NCI-H82 treated with DMSO at 0.1 percent for 48 hours (cell line): ENCODE measurements at regions not wholly inside any gene's neighbourhood (a gene's known extent, or its start where the extent isn't known, plus 50 kb on each side); places are given as distances from the start of the nearest gene placed in this dataset.
A peak's percentile ranks its signal among the peaks of the same experiment; 100 is the strongest.

ENCODE experiments used
- DNase-seq: peaks from one replicate; lab custom pipeline; 2025; ENCODE audit not compliant: unreplicated experiment; lab: John Stamatoyannopoulos, UW

- peak; percentile 10 for DNase-seq
These were observed 412.1 kb downstream of the KLF12 start for GRCh38 chr13:73722120-73722519.

- DNase-seq, result no peak
These were observed 412.6 kb downstream of the KLF12 start for GRCh38 chr13:73721571-73721970.

GRCh38 chr13:73720216-73720840, 413.9 kb downstream of the KLF12 start:
- DNase-seq, result no peak

- no peak for DNase-seq
These were observed 416.0 kb downstream of the KLF12 start for GRCh38 chr13:73718246-73718645.

GRCh38 chr13:73717632-73718031, 416.6 kb downstream of the KLF12 start:
- no peak for DNase-seq

GRCh38 chr13:73715911-73716510, 418.2 kb downstream of the KLF12 start:
- no peak for DNase-seq

- DNase-seq, result no peak
These were observed 418.9 kb downstream of the KLF12 start for GRCh38 chr13:73715114-73715910.

- no peak for DNase-seq
These were observed 419.7 kb downstream of the KLF12 start for GRCh38 chr13:73714522-73714921.

- peak; percentile 66 for DNase-seq
These were observed 425.7 kb downstream of the KLF12 start for GRCh38 chr13:73708393-73708985.

- no peak for DNase-seq
These were observed 429.6 kb downstream of the KLF12 start for GRCh38 chr13:73704587-73704986.

GRCh38 chr13:73703606-73704005, 430.6 kb downstream of the KLF12 start:
- no peak for DNase-seq

- DNase-seq, result no peak
These were observed 431.7 kb downstream of the KLF12 start for GRCh38 chr13:73702419-73703071.

- no peak for DNase-seq
These were observed 433.0 kb downstream of the KLF12 start for GRCh38 chr13:73701160-73701559.

GRCh38 chr13:73698859-73699258, 435.3 kb downstream of the KLF12 start:
- DNase-seq, result no peak

GRCh38 chr13:73697166-73697565, 437.0 kb downstream of the KLF12 start:
- no peak for DNase-seq

GRCh38 chr13:73696713-73697112, 437.5 kb downstream of the KLF12 start:
- no peak for DNase-seq

GRCh38 chr13:73696271-73696670, 437.9 kb downstream of the KLF12 start:
- no peak for DNase-seq

GRCh38 chr13:73695325-73695724, 438.9 kb downstream of the KLF12 start:
- DNase-seq, result no peak

- DNase-seq, result no peak
These were observed 441.0 kb downstream of the KLF12 start for GRCh38 chr13:73693215-73693614.

- DNase-seq, result no peak
These were observed 442.3 kb downstream of the KLF12 start for GRCh38 chr13:73691891-73692290.

- no peak for DNase-seq
These were observed 446.3 kb downstream of the KLF12 start for GRCh38 chr13:73687929-73688328.
